ENCODE measurements at regions not wholly inside any gene's neighbourhood (a gene's known extent, or its start where the extent isn't known, plus 50 kb on each side); places are given as distances from the start of the nearest gene placed in this dataset.
"Not testable (repeated sequence)": the region's sequence is repeated elsewhere in the genome, so short reads cannot be mapped to it uniquely, and the experiment has no call there.

- H3K36me3 ChIP-seq (replicated peaks; ENCODE audit: control insufficient read depth, insufficient read depth, low read length): no peaks in the 10 kb centered on the region
- no peak overlapping the region for H3K4me3 ChIP-seq (ENCODE audit: insufficient read depth, low read depth, low read length)
- no peak for DNase-seq
- H3K27me3 ChIP-seq (ENCODE audit: control insufficient read depth, insufficient read depth, low read length): no peaks in the 10 kb centered on the region
These were observed 1253.0 kb downstream of the TYW1 start for GRCh38 chr7:68249611-68250010.

- H3K27me3 ChIP-seq (ENCODE audit: control insufficient read depth, insufficient read depth, low read length): no peaks in the 10 kb centered on the region
- H3K36me3 ChIP-seq (replicated peaks; ENCODE audit: control insufficient read depth, insufficient read depth, low read length): no peaks in the 10 kb centered on the region
- no peak for DNase-seq
- no peak overlapping the region for H3K4me3 ChIP-seq (ENCODE audit: insufficient read depth, low read depth, low read length)
These were observed 1253.5 kb downstream of the TYW1 start for GRCh38 chr7:68250143-68250542.

- not testable (repeated sequence) for H3K36me3 ChIP-seq (replicated peaks; ENCODE audit: control insufficient read depth, insufficient read depth, low read length); DNase-seq; H3K27me3 ChIP-seq (ENCODE audit: control insufficient read depth, insufficient read depth, low read length); H3K4me3 ChIP-seq (ENCODE audit: insufficient read depth, low read depth, low read length)
These were observed 1258.2 kb downstream of the TYW1 start for GRCh38 chr7:68254815-68255214.

- Histone ChIP-seq H3K36me3 (replicated peaks; ENCODE audit: control insufficient read depth, insufficient read depth, low read length) (no peaks in the 10 kb centered on the region), H3K4me3 (ENCODE audit: insufficient read depth, low read depth, low read length) (no peak overlapping the region), H3K27me3 (ENCODE audit: control insufficient read depth, insufficient read depth, low read length) (no peaks in the 10 kb centered on the region)
- no peak for DNase-seq
These were observed 1259.7 kb downstream of the TYW1 start for GRCh38 chr7:68256295-68256694.

GRCh38 chr7:68258609-68259008, 1262.0 kb downstream of the TYW1 start:
- Histone ChIP-seq H3K4me3 (ENCODE audit: insufficient read depth, low read depth, low read length) (no peak overlapping the region), H3K36me3 (replicated peaks; ENCODE audit: control insufficient read depth, insufficient read depth, low read length) (no peaks in the 10 kb centered on the region), H3K27me3 (ENCODE audit: control insufficient read depth, insufficient read depth, low read length) (no peaks in the 10 kb centered on the region)
- no peak for DNase-seq

- no peak for DNase-seq
- Histone ChIP-seq H3K4me3 (ENCODE audit: insufficient read depth, low read depth, low read length) (no peak overlapping the region), H3K27me3 (ENCODE audit: control insufficient read depth, insufficient read depth, low read length) (no peaks in the 10 kb centered on the region)
These were observed 1268.6 kb downstream of the TYW1 start for GRCh38 chr7:68265258-68265657.

GRCh38 chr7:68266004-68266579, 1269.5 kb downstream of the TYW1 start:
- no peaks in the 10 kb centered on the region for H3K27me3 ChIP-seq (ENCODE audit: control insufficient read depth, insufficient read depth, low read length)
- H3K36me3 ChIP-seq (replicated peaks; ENCODE audit: control insufficient read depth, insufficient read depth, low read length): no peaks in the 10 kb centered on the region
- no peak overlapping the region for H3K4me3 ChIP-seq (ENCODE audit: insufficient read depth, low read depth, low read length)
- DNase-seq: no peak

More at GRCh38 chr7:68265258-68265657, 1268.6 kb downstream of the TYW1 start:
- no peaks in the 10 kb centered on the region for H3K36me3 ChIP-seq (replicated peaks; ENCODE audit: control insufficient read depth, insufficient read depth, low read length)

GRCh38 chr7:68267486-68267885, 1270.9 kb downstream of the TYW1 start:
- no peak overlapping the region for H3K4me3 ChIP-seq (ENCODE audit: insufficient read depth, low read depth, low read length)
- H3K36me3 ChIP-seq (replicated peaks; ENCODE audit: control insufficient read depth, insufficient read depth, low read length): no peaks in the 10 kb centered on the region
- DNase-seq: no peak
- no peaks in the 10 kb centered on the region for H3K27me3 ChIP-seq (ENCODE audit: control insufficient read depth, insufficient read depth, low read length)

- DNase-seq: no peak
- Histone ChIP-seq H3K4me3 (ENCODE audit: insufficient read depth, low read depth, low read length) (no peak overlapping the region), H3K27me3 (ENCODE audit: control insufficient read depth, insufficient read depth, low read length) (no peaks in the 10 kb centered on the region), H3K36me3 (replicated peaks; ENCODE audit: control insufficient read depth, insufficient read depth, low read length) (no peaks in the 10 kb centered on the region)
These were observed 1272.8 kb downstream of the TYW1 start for GRCh38 chr7:68269405-68269804.

GRCh38 chr7:68272507-68272906, 1275.9 kb downstream of the TYW1 start:
- H3K4me3 ChIP-seq (ENCODE audit: insufficient read depth, low read depth, low read length): no peak overlapping the region
- H3K27me3 ChIP-seq (ENCODE audit: control insufficient read depth, insufficient read depth, low read length): no peaks in the 10 kb centered on the region
- no peaks in the 10 kb centered on the region for H3K36me3 ChIP-seq (replicated peaks; ENCODE audit: control insufficient read depth, insufficient read depth, low read length)
- DNase-seq: no peak

GRCh38 chr7:68276725-68277124, 1280.1 kb downstream of the TYW1 start:
- no peaks in the 10 kb centered on the region for H3K36me3 ChIP-seq (replicated peaks; ENCODE audit: control insufficient read depth, insufficient read depth, low read length)
- no peak for DNase-seq
- no peaks in the 10 kb centered on the region for H3K27me3 ChIP-seq (ENCODE audit: control insufficient read depth, insufficient read depth, low read length)
- H3K4me3 ChIP-seq (ENCODE audit: insufficient read depth, low read depth, low read length): no peak overlapping the region

GRCh38 chr7:68279827-68280400, 1283.3 kb downstream of the TYW1 start:
- no peaks in the 10 kb centered on the region for H3K27me3 ChIP-seq (ENCODE audit: control insufficient read depth, insufficient read depth, low read length)
- DNase-seq: peak; percentile 12
- no peaks in the 10 kb centered on the region for H3K36me3 ChIP-seq (replicated peaks; ENCODE audit: control insufficient read depth, insufficient read depth, low read length)
- H3K4me3 ChIP-seq (ENCODE audit: insufficient read depth, low read depth, low read length): no peak overlapping the region

- Histone ChIP-seq H3K36me3 (replicated peaks; ENCODE audit: control insufficient read depth, insufficient read depth, low read length) (no peaks in the 10 kb centered on the region), H3K27me3 (ENCODE audit: control insufficient read depth, insufficient read depth, low read length) (no peaks in the 10 kb centered on the region), H3K4me3 (ENCODE audit: insufficient read depth, low read depth, low read length) (no peak overlapping the region)
- no peak for DNase-seq
These were observed 1284.3 kb downstream of the TYW1 start for GRCh38 chr7:68280931-68281330.

GRCh38 chr7:68288144-68288593, 1291.5 kb downstream of the TYW1 start:
- H3K36me3 ChIP-seq (replicated peaks; ENCODE audit: control insufficient read depth, insufficient read depth, low read length): no peaks in the 10 kb centered on the region
- H3K27me3 ChIP-seq (ENCODE audit: control insufficient read depth, insufficient read depth, low read length): no peaks in the 10 kb centered on the region
- DNase-seq: no peak
- H3K4me3 ChIP-seq (ENCODE audit: insufficient read depth, low read depth, low read length): no peak overlapping the region

GRCh38 chr7:68291710-68292109, 1295.1 kb downstream of the TYW1 start:
- no peaks in the 10 kb centered on the region for H3K27me3 ChIP-seq (ENCODE audit: control insufficient read depth, insufficient read depth, low read length)
- no peak for DNase-seq
- H3K4me3 ChIP-seq (ENCODE audit: insufficient read depth, low read depth, low read length): no peak overlapping the region
- H3K36me3 ChIP-seq (replicated peaks; ENCODE audit: control insufficient read depth, insufficient read depth, low read length): no peaks in the 10 kb centered on the region

GRCh38 chr7:68295386-68295785, 1298.8 kb downstream of the TYW1 start:
- Histone ChIP-seq H3K27me3 (ENCODE audit: control insufficient read depth, insufficient read depth, low read length) (no peaks in the 10 kb centered on the region), H3K36me3 (replicated peaks; ENCODE audit: control insufficient read depth, insufficient read depth, low read length) (no peaks in the 10 kb centered on the region), H3K4me3 (ENCODE audit: insufficient read depth, low read depth, low read length) (no peak overlapping the region)
- no peak for DNase-seq
